Suppressor macrophage treated with lipopolysaccharide for 4 hours (primary cell): ENCODE measurements at regions not wholly inside any gene's neighbourhood (a gene's known extent, or its start where the extent isn't known, plus 50 kb on each side); places are given as distances from the start of the nearest gene placed in this dataset.

Experiments used
- DNase-seq: peaks from one replicate; pipeline ENCODE4 v3.0.0-alpha.2; 2020

DNA sequence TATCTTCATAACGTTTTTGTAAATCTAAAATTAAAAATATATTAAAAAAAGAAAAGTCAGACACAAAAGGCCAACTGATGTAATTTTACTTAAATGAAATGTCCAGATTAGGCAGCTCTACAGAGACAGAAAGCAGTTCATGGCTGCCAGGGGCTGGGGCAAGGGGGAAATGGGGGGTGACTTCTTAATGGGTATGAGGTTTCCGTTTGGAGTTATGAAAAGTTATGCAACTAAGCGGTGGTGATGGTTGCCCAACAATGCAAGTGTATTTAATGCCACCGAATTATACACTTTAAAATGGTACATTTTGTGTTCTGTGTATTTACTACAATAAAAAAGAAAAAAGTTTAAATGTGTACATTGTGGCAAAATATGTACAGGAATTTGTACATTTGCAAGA lies 70.2 kb upstream of the TEX51 start:
- peak; percentile 53 for DNase-seq

GRCh38 chr2:126831234-126832005 lies 67.3 kb upstream of the TEX51 start:
- peak; percentile 46 for DNase-seq

- no peak for DNase-seq
These were observed 66.7 kb upstream of the TEX51 start for GRCh38 chr2:126832014-126832413.

DNA sequence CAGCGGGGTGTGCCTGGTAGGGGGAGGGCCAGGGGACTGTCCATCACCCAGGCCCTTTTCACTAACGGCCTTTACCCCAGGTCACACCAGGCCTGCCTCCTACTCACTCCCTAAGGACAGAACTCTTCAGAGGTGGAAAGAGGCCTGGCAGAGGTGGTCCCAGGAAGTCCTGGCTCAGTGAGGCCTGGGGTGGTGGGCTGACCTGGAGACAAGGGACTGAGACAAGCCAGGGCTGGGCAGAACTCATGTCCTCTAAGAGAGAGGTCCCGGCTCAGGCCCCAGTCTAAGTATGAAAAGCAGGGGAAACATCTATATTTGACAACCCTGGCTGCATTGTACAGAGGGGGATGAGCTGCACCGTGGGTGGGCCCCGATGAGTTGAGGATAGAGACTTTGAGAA lies 65.9 kb upstream of the TEX51 start:
- DNase-seq: no peak

GRCh38 chr2:126834006-126834659 lies 64.6 kb upstream of the TEX51 start:
- no peak for DNase-seq

- DNase-seq: no peak
These were observed 63.4 kb upstream of the TEX51 start for GRCh38 chr2:126835261-126835660.

GRCh38 chr2:126835831-126836230 lies 62.9 kb upstream of the TEX51 start:
- DNase-seq: no peak

- DNase-seq: no peak
These were observed 61.7 kb upstream of the TEX51 start for GRCh38 chr2:126836761-126837679.

DNA sequence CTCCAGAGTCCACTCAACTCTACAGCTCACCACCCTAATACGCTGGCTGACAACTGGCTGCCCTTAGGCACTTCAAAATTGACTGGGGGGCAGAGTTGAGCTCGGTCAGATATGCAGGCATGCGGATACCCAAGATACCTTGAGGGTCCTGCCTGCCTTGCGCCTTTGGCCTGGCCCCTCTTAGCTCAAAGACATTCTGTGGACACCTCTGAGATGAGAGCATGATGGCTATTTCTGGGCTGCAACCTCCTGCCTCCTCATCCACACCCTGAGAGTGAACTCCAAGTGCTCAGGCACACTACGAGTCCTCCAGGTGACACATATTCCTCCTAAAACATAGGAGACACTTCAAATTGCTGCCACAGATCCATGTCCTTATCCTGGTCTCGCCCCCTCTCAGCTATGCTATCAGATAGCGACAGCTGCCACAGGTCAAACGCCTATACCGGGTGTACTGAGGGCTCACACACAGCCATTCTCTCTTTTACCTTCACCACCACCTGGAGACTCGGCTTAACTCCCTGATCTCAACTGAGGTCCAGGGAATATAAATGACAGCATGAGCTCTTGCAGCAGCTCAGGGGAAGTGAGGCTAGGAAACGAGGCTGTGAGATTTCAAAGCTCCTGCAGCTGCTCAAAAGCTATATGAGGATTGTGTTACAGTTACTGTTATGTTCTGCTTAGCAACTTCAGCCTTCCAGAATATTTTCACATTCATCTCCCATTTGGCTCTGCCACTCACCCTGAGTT lies 60.5 kb upstream of the TEX51 start:
- DNase-seq: no peak

- DNase-seq: no peak
These were observed 60.0 kb upstream of the TEX51 start for GRCh38 chr2:126838716-126838985.

DNA sequence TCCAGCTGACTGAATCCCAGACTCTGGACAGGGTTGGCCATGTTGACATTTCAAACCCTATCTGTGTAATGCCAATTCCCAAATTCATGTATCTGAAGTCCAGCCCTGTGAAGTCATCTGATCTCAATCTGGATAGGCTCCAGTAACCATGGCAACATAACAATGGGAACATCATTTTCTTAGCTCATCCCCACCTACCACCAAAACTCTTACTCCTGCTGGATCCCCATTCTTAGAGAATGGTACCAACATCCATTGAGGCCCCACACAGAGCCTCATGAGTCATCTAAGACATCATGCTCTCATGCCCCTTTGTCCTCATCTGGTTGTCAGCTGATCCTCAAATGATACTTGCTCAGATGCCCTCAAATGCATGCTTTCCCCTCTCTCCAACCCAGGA lies 58.9 kb upstream of the TEX51 start:
- DNase-seq: peak; percentile 51

- DNase-seq: no peak
These were observed 55.6 kb upstream of the TEX51 start for GRCh38 chr2:126843081-126843480.

DNA sequence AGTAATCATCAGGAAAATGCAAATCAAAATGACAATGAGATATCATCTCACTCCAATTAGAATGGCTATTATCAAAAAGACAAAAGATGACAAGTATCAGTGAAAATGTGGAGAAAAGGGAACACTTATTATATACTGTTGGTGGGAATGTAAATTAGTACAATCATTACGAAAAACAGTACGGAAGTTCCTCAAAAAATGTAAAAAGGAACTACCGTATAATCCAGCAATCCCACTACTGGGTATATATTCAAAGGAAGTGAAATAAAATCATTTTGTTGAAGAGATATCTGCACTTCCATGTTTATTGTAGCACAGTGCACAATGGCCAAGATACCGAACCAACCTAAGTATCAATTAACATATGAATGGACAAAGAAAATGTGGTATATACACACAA lies 52.4 kb upstream of the TEX51 start:
- DNase-seq: peak; percentile 59
